A673 (cell line): ENCODE measurements at regions not wholly inside any gene's neighbourhood (a gene's known extent, or its start where the extent isn't known, plus 50 kb on each side); places are given as distances from the start of the nearest gene placed in this dataset.

ENCODE experiments used
- EZH2 ChIP-seq: fragments of 200-600 bp; sonication (generic); IDR thresholded peaks from 2 replicates; pipeline ENCODE4 v1.6.1; 2017; ENCODE audit warnings: borderline replicate concordance, low read depth, mild to moderate bottlenecking, mixed read lengths, antibody characterized with exemption, low read length; ENCODE audit not compliant: poor library complexity, severe bottlenecking
- TF ChIP-seq, protein P1 (sequence below): fragments of 300-800, 200-600 bp; sonication (generic); conservative IDR thresholded peaks from 2 replicates; pipeline ENCODE4 v1.5.1; 2017; ENCODE audit warnings: low read depth, mild to moderate bottlenecking, antibody characterized with exemption, low read length, moderate library complexity, mixed read lengths

DNA sequence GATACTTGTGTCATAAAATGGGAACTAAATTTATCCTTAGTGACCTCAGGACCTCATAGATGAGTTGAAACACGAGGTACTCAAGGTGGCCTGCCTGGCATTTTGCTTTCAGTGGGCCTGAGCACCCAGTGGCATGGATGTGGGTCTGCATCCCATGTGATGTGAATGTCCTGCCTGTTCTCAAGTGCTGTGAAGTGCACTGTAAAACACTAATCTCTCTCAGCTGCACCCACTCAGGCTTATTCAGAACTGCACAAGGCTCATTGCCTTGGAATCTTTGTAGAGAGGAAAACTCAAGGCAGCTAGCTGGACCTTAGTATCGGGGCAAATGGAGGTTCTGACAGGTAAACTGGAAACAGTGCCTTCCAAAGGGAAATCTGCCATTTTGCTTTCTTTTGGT lies 767.0 kb downstream of the TUSC7 start:
- TF ChIP-seq, protein P1, sequence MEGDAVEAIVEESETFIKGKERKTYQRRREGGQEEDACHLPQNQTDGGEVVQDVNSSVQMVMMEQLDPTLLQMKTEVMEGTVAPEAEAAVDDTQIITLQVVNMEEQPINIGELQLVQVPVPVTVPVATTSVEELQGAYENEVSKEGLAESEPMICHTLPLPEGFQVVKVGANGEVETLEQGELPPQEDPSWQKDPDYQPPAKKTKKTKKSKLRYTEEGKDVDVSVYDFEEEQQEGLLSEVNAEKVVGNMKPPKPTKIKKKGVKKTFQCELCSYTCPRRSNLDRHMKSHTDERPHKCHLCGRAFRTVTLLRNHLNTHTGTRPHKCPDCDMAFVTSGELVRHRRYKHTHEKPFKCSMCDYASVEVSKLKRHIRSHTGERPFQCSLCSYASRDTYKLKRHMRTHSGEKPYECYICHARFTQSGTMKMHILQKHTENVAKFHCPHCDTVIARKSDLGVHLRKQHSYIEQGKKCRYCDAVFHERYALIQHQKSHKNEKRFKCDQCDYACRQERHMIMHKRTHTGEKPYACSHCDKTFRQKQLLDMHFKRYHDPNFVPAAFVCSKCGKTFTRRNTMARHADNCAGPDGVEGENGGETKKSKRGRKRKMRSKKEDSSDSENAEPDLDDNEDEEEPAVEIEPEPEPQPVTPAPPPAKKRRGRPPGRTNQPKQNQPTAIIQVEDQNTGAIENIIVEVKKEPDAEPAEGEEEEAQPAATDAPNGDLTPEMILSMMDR = no peak
- TF ChIP-seq EZH2 = no peak
